GM23248 (cell line): ENCODE measurements at regions not wholly inside any gene's neighbourhood (a gene's known extent, or its start where the extent isn't known, plus 50 kb on each side); places are given as distances from the start of the nearest gene placed in this dataset.
A peak's percentile ranks its signal among the peaks of the same experiment; 100 is the strongest.

Experiments
- DNase-seq: peaks from one replicate; pipeline ENCODE4 v3.0.0-alpha.2; 2015
- H2AFZ ChIP-seq: fragments of 200-600 bp; sonication (generic); 2 replicates; pipeline ENCODE4 v1.6.1; 2016; ENCODE audit warnings: antibody characterized with exemption
- H3F3A ChIP-seq: fragments of 200-600 bp; sonication (generic); 2 replicates; pipeline ENCODE4 v1.6.1; 2016; ENCODE audit warnings: mild to moderate bottlenecking, antibody characterized with exemption, mixed run types; ENCODE audit not compliant: insufficient read depth
- H3K27ac ChIP-seq: fragments of 200-600 bp; sonication (generic); 2 replicates; pipeline ENCODE4 v1.5.1; 2016; ENCODE audit warnings: mild to moderate bottlenecking
- H3K27me3 ChIP-seq: fragments of 200-600 bp; sonication (generic); replicated peaks from 2 replicates; pipeline ENCODE4 v1.6.1; 2016; ENCODE audit warnings: mild to moderate bottlenecking; ENCODE audit not compliant: insufficient read depth
- H3K36me3 ChIP-seq: fragments of 200-600 bp; sonication (generic); 2 replicates; pipeline ENCODE4 v1.6.1; 2016; ENCODE audit warnings: low read depth, mild to moderate bottlenecking
- H3K4me1 ChIP-seq: fragments of 200-600 bp; sonication (generic); 2 replicates; pipeline ENCODE4 v1.6.1; 2016; ENCODE audit warnings: mild to moderate bottlenecking; ENCODE audit not compliant: insufficient read depth
- H3K4me2 ChIP-seq: fragments of 200-600 bp; sonication (generic); one replicate; pipeline ENCODE4 v1.6.1; 2016; ENCODE audit warnings: mild to moderate bottlenecking; ENCODE audit not compliant: unreplicated experiment
- H3K4me3 ChIP-seq: fragments of 200-600 bp; sonication (generic); 2 replicates; pipeline ENCODE4 v1.5.1; 2016; ENCODE audit warnings: mild to moderate bottlenecking
- H3K79me2 ChIP-seq: fragments of 200-600 bp; sonication (generic); 2 replicates; pipeline ENCODE4 v1.6.1; 2016; ENCODE audit warnings: mild to moderate bottlenecking; ENCODE audit not compliant: insufficient read depth
- H3K9ac ChIP-seq: fragments of 200-600 bp; sonication (generic); 2 replicates; pipeline ENCODE4 v1.6.1; 2016; ENCODE audit warnings: mild to moderate bottlenecking
- H3K9me2 ChIP-seq: fragments of 200-600 bp; sonication (generic); 2 replicates; pipeline ENCODE4 v1.6.1; 2016; ENCODE audit warnings: mixed run types, mild to moderate bottlenecking, moderate library complexity; ENCODE audit not compliant: insufficient read depth
- H3K9me3 ChIP-seq: fragments of 200-600 bp; sonication (generic); one replicate; pipeline ENCODE4 v1.6.1; 2017; ENCODE audit warnings: low read depth
- H4K20me1 ChIP-seq: fragments of 200-600 bp; sonication (generic); 2 replicates; pipeline ENCODE4 v1.6.0; 2016; ENCODE audit not compliant: insufficient read depth
- EZH2 ChIP-seq: fragments of 200-600 bp; sonication (generic); IDR thresholded peaks from 2 replicates; pipeline ENCODE4 v1.6.1; 2018; ENCODE audit warnings: antibody characterized with exemption, mild to moderate bottlenecking; ENCODE audit not compliant: insufficient read depth, poor library complexity, severe bottlenecking
- EZH2phosphoT487 ChIP-seq: fragments of 200-600 bp; sonication (generic); IDR thresholded peaks from 2 replicates; pipeline ENCODE4 v1.6.1; 2018; ENCODE audit warnings: antibody characterized with exemption, moderate library complexity, mild to moderate bottlenecking, low read depth; ENCODE audit not compliant: insufficient read depth
- WGBS, 2 experiments: methylation state at CpG; one replicate each; pipeline ENCODE4 v1.1.6; 2015 to 2017; ENCODE audit warnings: low lambda C conversion rate in 2 of 2, low coverage in 1 of 2; ENCODE audit errors: missing lambda C conversion rate in 2 of 2; 5-methylcytosine and 5-hydroxymethylcytosine counted together
- in situ Hi-C: fragments of 300-500 bp; cut with MboI; formaldehyde crosslinking; loops from 2 replicates; pipeline ENCODE4 v1.15.0; 2020

DNA sequence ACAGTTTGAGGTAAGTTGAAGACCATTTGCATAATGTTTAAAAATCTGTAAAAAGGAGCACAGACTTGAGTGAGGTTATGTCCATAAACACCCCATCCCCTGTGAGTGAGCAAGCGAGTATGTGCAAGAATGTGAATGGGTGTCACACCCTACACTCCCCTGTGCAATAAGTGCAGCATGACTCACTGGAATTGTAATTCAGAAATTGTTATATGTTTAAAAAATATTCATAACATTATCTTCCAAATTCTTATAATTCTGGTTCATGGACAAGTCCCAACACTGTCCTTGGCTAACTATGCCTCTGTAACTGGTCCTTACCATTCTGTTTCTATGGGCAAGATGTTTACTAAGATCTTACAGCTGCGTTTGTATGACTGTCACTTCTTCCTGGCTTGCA is 207.8 kb upstream of the FAR2 start:
- Histone ChIP-seq H3K4me3 (no peak overlapping the region), H3K4me2 (no peak overlapping the region), H3K79me2 (no peaks in the 10 kb centered on the region), H3K4me1 (peaks cover 33% of the 10 kb centered on the region), H3K9me2 (no peaks in the 10 kb centered on the region), H3K27me3 (no peaks in the 10 kb centered on the region), H3K36me3 (no peaks in the 10 kb centered on the region), H3K9me3 (no peaks in the 10 kb centered on the region), H3K27ac (no peak overlapping the region), H4K20me1 (no peaks in the 10 kb centered on the region), H2AFZ (no peak overlapping the region), H3K9ac (no peak overlapping the region), H3F3A (no peaks in the 10 kb centered on the region)
- in situ Hi-C loops: no loop called here
- TF ChIP-seq EZH2 (no peak), EZH2phosphoT487 (no peak)
- WGBS, 2 experiments: 60 to 74% methylated on average over 2 of the region's 2 CpGs
- DNase-seq: peak; percentile 26

DNA sequence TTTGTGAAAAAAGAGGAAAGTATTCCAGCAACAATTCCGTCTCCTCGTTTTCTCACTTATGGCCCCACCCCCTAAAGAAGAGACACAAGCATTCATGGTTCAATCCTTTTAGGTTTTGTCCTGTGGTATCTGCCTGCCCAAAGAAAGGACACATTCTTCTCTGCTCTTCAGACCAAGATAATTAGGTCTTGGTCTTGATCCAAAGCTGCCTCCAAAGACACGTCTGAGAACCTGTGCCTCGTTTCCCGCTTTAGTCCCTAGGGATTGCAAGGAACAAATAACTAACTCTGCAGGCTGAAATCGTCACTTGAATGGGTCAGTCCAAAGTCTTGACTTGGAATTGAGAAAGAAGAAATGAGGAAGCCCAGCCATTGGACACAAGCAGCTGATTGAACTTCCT is 202.7 kb upstream of the FAR2 start:
- Histone ChIP-seq H3K4me2 (no peak overlapping the region), H3K4me1 (peaks cover 4% of the 10 kb centered on the region), H4K20me1 (no peaks in the 10 kb centered on the region), H3K4me3 (no peak overlapping the region), H3K9ac (no peak overlapping the region), H3K27me3 (no peaks in the 10 kb centered on the region), H3F3A (no peaks in the 10 kb centered on the region), H2AFZ (no peak overlapping the region), H3K79me2 (no peaks in the 10 kb centered on the region), H3K27ac (no peak overlapping the region), H3K9me3 (no peaks in the 10 kb centered on the region), H3K36me3 (no peaks in the 10 kb centered on the region), H3K9me2 (no peaks in the 10 kb centered on the region)
- DNase-seq: no peak
- TF ChIP-seq EZH2phosphoT487 (no peak), EZH2 (no peak)
- in situ Hi-C loops: no loop called here
- 69 to 70% methylated on average over 6 of the region's 6 CpGs for WGBS, 2 experiments

DNA sequence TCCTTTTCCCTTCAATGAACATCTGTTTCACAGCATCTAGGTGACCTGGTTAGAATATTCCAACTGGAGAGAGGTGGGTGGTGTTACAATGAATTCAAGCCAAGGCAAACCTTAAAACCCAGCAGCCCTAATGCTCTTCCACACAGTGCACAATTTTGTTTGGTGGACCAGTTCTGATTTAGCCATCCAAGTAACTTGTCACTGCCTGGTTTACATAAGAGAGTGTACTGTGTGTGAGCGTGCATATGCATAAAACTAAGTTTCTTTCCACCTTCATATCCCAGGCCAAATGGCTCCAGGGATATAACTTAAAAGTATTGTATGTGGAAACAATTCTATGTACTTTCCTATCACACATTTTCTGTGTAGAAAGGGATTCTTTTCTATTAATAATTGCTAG is 200.4 kb upstream of the FAR2 start:
- Histone ChIP-seq H3K9ac (no peak overlapping the region), H3K9me3 (no peaks in the 10 kb centered on the region), H4K20me1 (no peaks in the 10 kb centered on the region), H3F3A (0 out of 2 replicates have a peak, but pooled peaks cover 1% of the 10 kb centered on the region), H2AFZ (no peak overlapping the region), H3K9me2 (no peaks in the 10 kb centered on the region), H3K4me2 (no peak overlapping the region), H3K4me1 (peaks cover 1% of the 10 kb centered on the region; the same call in 1 of the 2 replicates), H3K4me3 (no peak overlapping the region), H3K27ac (no peak overlapping the region), H3K27me3 (no peaks in the 10 kb centered on the region), H3K79me2 (no peaks in the 10 kb centered on the region), H3K36me3 (no peaks in the 10 kb centered on the region)
- in situ Hi-C loops: no loop called here
- 95% methylated on average over 1 of the region's 1 CpG for WGBS, 2 experiments
- TF ChIP-seq EZH2 (no peak), EZH2phosphoT487 (no peak)
- no peak for DNase-seq

DNA sequence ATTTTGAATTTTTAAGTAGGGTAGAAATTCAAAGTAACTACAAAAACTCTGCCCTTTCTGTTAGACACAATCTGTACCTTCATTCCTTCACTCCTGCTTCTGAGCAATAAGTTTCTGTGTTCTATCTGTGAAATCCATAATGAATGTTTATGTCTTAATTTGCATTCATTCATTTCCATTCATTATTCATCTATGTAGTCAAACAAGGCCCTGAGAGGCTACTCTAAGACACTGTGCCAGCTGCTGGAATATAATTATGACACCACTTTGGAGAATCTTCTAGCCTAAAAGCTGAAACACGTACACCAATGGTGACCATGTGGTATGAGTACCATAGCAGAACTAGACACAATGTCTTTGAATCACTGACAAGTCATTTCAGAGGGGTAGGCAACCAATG is 199.9 kb upstream of the FAR2 start:
- Histone ChIP-seq H3K36me3 (no peaks in the 10 kb centered on the region), H2AFZ (no peak overlapping the region), H4K20me1 (no peaks in the 10 kb centered on the region), H3K4me3 (no peak overlapping the region), H3K9me2 (no peaks in the 10 kb centered on the region), H3K9ac (no peak overlapping the region), H3K4me1 (peaks cover 6% of the 10 kb centered on the region), H3K4me2 (no peak overlapping the region), H3K9me3 (no peaks in the 10 kb centered on the region), H3F3A (peaks cover 6% of the 10 kb centered on the region; the same call in 1 of the 2 replicates), H3K79me2 (no peaks in the 10 kb centered on the region), H3K27ac (no peak overlapping the region), H3K27me3 (no peaks in the 10 kb centered on the region)
- WGBS, 2 experiments: 69 to 88% methylated on average over 1 of the region's 1 CpG
- TF ChIP-seq EZH2phosphoT487: no peak
- no peak for TF ChIP-seq EZH2
- DNase-seq: no peak
- in situ Hi-C loops: no loop called here

DNA sequence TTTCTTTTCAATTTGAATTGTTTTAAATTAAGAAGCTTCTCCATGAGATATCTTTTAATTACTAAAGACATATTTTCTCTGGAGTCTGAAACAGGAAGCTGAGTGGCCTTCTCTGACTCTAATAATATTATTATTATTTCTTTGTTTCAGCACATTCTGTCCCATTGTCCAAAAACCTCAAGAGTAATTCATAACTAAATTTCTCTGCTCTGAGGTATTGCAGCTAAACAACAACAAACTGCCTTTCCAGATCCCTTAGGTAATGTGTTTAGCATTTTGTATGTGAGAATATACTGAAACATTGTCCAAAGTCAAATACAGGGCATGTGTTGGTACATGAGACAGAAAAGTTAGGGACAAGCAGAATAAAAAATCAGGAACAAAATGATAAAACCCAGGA is 199.0 kb upstream of the FAR2 start:
- in situ Hi-C loops: no loop called here
- H3K4me1 ChIP-seq: peaks cover 15% of the 10 kb centered on the region
- H3K4me3 ChIP-seq: no peak overlapping the region
- no peak for DNase-seq
- no peaks in the 10 kb centered on the region for H3K27me3 ChIP-seq
- no peaks in the 10 kb centered on the region for H3K36me3 ChIP-seq
- no peak overlapping the region for H3K4me2 ChIP-seq
- no peak overlapping the region for H3K27ac ChIP-seq
- TF ChIP-seq EZH2phosphoT487: no peak
- no peak overlapping the region for H2AFZ ChIP-seq
- no peaks in the 10 kb centered on the region for H3K79me2 ChIP-seq
- H3K9me3 ChIP-seq: no peaks in the 10 kb centered on the region
- no peak overlapping the region for H3K9ac ChIP-seq
- H3F3A ChIP-seq: peaks cover 14% of the 10 kb centered on the region
- no peaks in the 10 kb centered on the region for H4K20me1 ChIP-seq
- no peaks in the 10 kb centered on the region for H3K9me2 ChIP-seq
